ENCODE measurements at regions not wholly inside any gene's neighbourhood (a gene's known extent, or its start where the extent isn't known, plus 50 kb on each side); places are given as distances from the start of the nearest gene placed in this dataset.
"Not testable (repeated sequence)": the region's sequence is repeated elsewhere in the genome, so short reads cannot be mapped to it uniquely, and the experiment has no call there.

GRCh38 chr15:29517829-29518228 lies 248.2 kb upstream of the NSMCE3 start:
- no peak for TF ChIP-seq CTCF (IDR thresholded peaks at IDR 0.05; ENCODE audit: unreplicated experiment)
- no peaks in the 10 kb centered on the region for H3K36me3 Mint-ChIP-seq
- H3K27me3 Mint-ChIP-seq (ENCODE audit: low read depth): peaks cover 18% of the 10 kb centered on the region
- DNase-seq (ENCODE audit: low spot score in 2 of 2, unreplicated experiment in 2 of 2): no peak
- H3K27ac Mint-ChIP-seq: no peak overlapping the region
- H3K4me3 Mint-ChIP-seq: no peak overlapping the region
- peaks cover 2% of the 10 kb centered on the region for H3K4me1 Mint-ChIP-seq
- peaks cover 13% of the 10 kb centered on the region for H3K9me3 Mint-ChIP-seq

- H3K9me3 Mint-ChIP-seq: peaks cover 13% of the 10 kb centered on the region
- H3K4me3 Mint-ChIP-seq: no peak overlapping the region
- no peak overlapping the region for H3K27ac Mint-ChIP-seq
- peaks cover 18% of the 10 kb centered on the region for H3K27me3 Mint-ChIP-seq (ENCODE audit: low read depth)
- no peak for DNase-seq (ENCODE audit: low spot score in 2 of 2, unreplicated experiment in 2 of 2)
- H3K4me1 Mint-ChIP-seq: peaks cover under 1% of the 10 kb centered on the region
- TF ChIP-seq CTCF (IDR thresholded peaks at IDR 0.05; ENCODE audit: unreplicated experiment): no peak
- no peaks in the 10 kb centered on the region for H3K36me3 Mint-ChIP-seq
Measured at GRCh38 chr15:29516929-29517328, 247.3 kb upstream of the NSMCE3 start.

- no peak for DNase-seq (ENCODE audit: low spot score in 2 of 2, unreplicated experiment in 2 of 2)
- no peaks in the 10 kb centered on the region for H3K4me1 Mint-ChIP-seq
- TF ChIP-seq CTCF (IDR thresholded peaks at IDR 0.05; ENCODE audit: unreplicated experiment): no peak
- H3K27me3 Mint-ChIP-seq (ENCODE audit: low read depth): peaks cover 18% of the 10 kb centered on the region
- peaks cover 12% of the 10 kb centered on the region for H3K9me3 Mint-ChIP-seq
- no peak overlapping the region for H3K4me3 Mint-ChIP-seq
- no peaks in the 10 kb centered on the region for H3K36me3 Mint-ChIP-seq
- H3K27ac Mint-ChIP-seq: no peak overlapping the region
Measured at GRCh38 chr15:29514926-29515325, 245.3 kb upstream of the NSMCE3 start.

GRCh38 chr15:29511663-29512062 lies 242.0 kb upstream of the NSMCE3 start:
- H3K27me3 Mint-ChIP-seq (ENCODE audit: low read depth): peaks cover 18% of the 10 kb centered on the region
- H3K4me3 Mint-ChIP-seq: no peak overlapping the region
- no peak for DNase-seq (ENCODE audit: low spot score in 2 of 2, unreplicated experiment in 2 of 2)
- no peak for TF ChIP-seq CTCF (IDR thresholded peaks at IDR 0.05; ENCODE audit: unreplicated experiment)
- no peak overlapping the region for H3K27ac Mint-ChIP-seq
- no peaks in the 10 kb centered on the region for H3K4me1 Mint-ChIP-seq
- peaks cover 31% of the 10 kb centered on the region for H3K9me3 Mint-ChIP-seq
- no peaks in the 10 kb centered on the region for H3K36me3 Mint-ChIP-seq

GRCh38 chr15:29505535-29505934 lies 235.9 kb upstream of the NSMCE3 start:
- peaks cover 57% of the 10 kb centered on the region for H3K9me3 Mint-ChIP-seq
- DNase-seq (ENCODE audit: low spot score in 2 of 2, unreplicated experiment in 2 of 2); H3K4me1 Mint-ChIP-seq; H3K36me3 Mint-ChIP-seq; H3K27me3 Mint-ChIP-seq (ENCODE audit: low read depth); H3K4me3 Mint-ChIP-seq; H3K27ac Mint-ChIP-seq: not testable (repeated sequence)

GRCh38 chr15:29490747-29491471 lies 221.3 kb upstream of the NSMCE3 start:
- no peaks in the 10 kb centered on the region for H3K36me3 Mint-ChIP-seq
- DNase-seq (ENCODE audit: low spot score in 2 of 2, unreplicated experiment in 2 of 2): no peak
- H3K9me3 Mint-ChIP-seq: peaks cover 8% of the 10 kb centered on the region
- H3K4me1 Mint-ChIP-seq: no peaks in the 10 kb centered on the region
- H3K4me3 Mint-ChIP-seq: no peak overlapping the region
- H3K27ac Mint-ChIP-seq: no peak overlapping the region
- no peak for TF ChIP-seq CTCF (IDR thresholded peaks at IDR 0.05; ENCODE audit: unreplicated experiment)
- H3K27me3 Mint-ChIP-seq (ENCODE audit: low read depth): peaks cover 11% of the 10 kb centered on the region
